Dermis microvascular lymphatic vessel endothelial cell (primary cell): ENCODE measurements at regions not wholly inside any gene's neighbourhood (a gene's known extent, or its start where the extent isn't known, plus 50 kb on each side); places are given as distances from the start of the nearest gene placed in this dataset.
A peak's percentile ranks its signal among the peaks of the same experiment; 100 is the strongest.
"Not testable (repeated sequence)": the region's sequence is repeated elsewhere in the genome, so short reads cannot be mapped to it uniquely, and the experiment has no call there.

ENCODE experiments used
- DNase-seq, 2 donors: peaks; one replicate each; pipeline versions ENCODE4 v3.0.0 to v3.0.0-alpha.2; 2010; ENCODE audit warnings: low read depth in 2 of 2

DNA sequence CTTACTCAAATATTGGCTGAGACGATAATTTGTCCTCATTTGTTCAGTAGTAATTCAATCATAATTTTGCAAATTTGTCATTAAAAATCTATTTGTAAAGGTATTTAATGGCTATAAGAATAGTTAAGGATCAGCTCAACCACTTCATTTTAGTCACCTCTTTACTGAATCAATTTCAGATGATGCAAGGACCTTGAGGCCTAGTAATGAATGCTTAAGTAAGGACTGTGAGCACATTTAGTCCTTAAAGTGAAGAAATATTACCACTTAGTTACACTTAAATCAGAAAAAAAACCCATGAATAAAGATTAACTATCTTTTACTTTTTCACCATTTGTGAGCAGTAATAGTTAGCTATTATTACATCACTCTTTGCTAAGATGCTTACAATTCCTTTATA lies 778.9 kb downstream of the CCDC85A start:
- no peak for DNase-seq

DNA sequence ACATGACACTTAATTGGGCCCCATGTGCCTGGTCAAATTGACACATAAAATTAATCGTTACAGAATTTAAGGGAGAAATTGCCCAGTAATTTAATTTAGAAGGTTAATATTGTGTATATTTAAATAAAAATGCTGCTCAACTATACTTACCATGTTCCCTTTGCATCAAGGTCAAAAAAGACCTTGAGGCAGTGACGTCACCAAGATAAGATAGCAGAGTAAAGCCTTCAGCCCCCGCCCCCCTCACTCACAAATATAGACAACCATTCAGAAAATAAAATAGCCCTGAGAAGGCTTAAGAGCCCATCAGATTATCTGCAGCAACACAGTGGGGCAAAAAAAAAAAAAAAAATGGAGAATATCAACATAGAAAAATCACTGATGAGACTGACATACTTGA lies 785.7 kb downstream of the CCDC85A start:
- no peak for DNase-seq

DNA sequence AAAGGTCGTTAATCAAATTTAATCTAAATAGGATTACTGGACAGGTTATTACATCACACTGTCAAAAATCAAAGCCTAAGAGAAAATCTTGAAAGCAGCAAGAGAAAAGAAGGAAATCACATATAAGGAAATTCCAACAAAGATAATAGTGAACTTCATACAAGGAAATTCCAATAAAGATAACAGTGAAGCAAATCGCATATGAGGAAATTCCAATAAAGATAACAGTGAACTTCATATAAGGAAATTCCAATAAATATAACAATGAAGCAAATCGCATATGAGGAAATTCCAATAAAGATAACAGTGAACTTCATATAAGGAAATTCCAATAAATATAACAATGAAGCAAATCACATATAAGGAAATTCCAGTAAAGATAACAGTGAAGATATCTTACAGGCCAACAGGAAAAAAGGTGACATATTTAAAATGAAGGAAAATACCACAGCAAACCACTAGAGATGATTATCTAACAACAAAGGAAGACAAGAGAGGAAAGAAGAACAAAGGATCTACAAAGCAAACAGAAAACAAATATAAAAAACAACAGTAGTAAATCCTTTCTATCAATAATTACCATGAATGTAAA lies 787.7 kb downstream of the CCDC85A start:
- DNase-seq, result no peak

GRCh38 chr2:56981554-56981953 lies 797.8 kb downstream of the CCDC85A start:
- DNase-seq, result no peak

DNA sequence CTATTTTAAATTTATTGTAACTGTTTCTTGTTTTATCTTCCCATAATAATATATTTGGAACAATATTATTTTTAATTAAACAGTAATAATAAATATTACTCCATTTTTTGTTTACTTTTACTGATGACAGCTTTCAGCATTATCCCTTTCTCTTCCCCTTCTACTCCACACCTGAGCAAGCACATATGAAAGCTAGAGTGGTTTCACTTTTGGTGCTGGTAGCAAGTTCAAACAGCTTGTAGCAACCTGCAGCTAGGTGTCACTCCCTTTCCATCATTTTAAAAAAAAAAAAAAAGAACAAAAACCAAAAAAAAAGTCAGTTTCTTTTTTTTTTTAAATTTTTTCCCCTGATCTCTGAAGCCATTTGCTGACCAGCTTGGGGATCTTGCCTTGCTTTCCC lies 801.8 kb downstream of the CCDC85A start:
- DNase-seq, result no peak

GRCh38 chr2:57022496-57022895 lies 838.7 kb downstream of the CCDC85A start:
- DNase-seq, result no peak

DNA sequence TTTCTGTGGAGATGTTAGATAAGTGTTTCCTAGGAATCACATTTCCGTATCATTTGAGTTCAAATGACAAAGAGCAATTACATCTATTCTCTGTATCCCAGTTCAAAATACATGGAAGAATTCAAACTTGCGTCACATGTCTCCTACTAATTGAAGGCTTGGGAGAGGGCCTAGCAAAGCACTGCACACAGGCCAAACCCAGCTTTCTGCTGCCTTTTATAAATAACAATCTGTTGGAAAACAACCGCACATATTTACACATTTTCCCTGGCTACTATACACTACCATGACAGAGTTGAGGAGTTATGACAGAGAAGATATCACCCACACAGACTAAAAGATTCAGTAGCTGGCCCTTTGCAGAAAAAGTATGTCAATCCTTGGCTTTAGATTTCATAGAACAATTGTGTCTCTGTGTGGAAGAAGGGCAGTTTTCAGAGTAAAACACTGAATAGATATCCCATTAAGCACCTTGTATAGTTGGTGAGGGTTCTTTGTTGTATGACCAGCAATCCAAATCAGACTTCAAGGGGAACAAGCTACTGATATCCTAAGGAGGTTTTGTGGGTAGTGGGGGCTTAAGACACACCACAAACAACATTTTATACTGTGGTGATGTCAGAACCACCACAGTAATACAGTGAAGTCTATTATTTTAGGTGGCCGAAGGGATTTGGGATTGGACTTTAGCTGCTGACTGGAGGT lies 861.3 kb downstream of the CCDC85A start:
- no peak for DNase-seq

- no peak for DNase-seq
These were observed 865.5 kb downstream of the CCDC85A start for GRCh38 chr2:57049273-57049672.

GRCh38 chr2:57050007-57050406 lies 866.2 kb downstream of the CCDC85A start:
- no peak for DNase-seq

DNA sequence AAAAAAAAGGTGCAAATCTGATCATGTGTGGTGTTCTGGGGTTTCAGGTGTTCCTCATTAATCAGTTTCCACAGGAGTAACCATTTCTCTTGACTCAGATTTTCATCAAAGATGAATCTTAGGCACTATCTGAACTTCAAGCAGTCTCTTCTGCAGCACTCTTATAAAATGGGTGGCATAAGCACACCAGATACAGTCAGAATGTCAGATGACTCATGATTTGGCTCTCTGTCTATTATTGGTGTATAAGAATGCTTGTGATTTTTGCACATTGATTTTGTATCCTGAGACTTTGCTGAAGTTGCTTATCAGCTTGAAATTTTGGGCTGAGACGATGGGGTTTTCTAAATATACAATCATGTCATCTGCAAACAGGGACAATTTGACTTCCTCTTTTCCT lies 882.5 kb downstream of the CCDC85A start:
- not testable (repeated sequence) for DNase-seq

- DNase-seq, result no peak
These were observed 891.4 kb downstream of the CCDC85A start for GRCh38 chr2:57075226-57075625.

GRCh38 chr2:57080035-57080434 lies 896.2 kb downstream of the CCDC85A start:
- DNase-seq, result no peak

- DNase-seq, result no peak
These were observed 901.0 kb downstream of the CCDC85A start for GRCh38 chr2:57084697-57085281.

DNA sequence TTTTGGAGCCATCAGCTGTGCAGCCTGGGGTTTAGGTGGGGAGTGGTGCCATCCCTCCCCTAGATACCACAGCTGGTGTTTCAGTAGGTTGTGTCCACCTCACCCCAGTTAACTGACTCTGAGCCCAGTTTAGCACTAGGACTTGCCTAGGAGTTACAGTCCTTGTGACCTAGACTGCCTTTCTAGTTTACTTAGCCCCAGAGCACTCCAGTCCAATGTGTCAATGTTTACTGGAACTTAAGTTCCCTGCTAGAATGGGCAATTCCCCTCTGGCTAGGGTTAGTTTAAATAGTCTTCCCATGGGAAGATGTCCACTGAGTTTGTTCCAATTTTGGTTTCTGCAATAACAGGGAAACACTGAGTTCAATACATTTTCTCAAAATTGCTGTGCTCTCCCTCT lies 909.2 kb downstream of the CCDC85A start:
- no peak for DNase-seq

DNA sequence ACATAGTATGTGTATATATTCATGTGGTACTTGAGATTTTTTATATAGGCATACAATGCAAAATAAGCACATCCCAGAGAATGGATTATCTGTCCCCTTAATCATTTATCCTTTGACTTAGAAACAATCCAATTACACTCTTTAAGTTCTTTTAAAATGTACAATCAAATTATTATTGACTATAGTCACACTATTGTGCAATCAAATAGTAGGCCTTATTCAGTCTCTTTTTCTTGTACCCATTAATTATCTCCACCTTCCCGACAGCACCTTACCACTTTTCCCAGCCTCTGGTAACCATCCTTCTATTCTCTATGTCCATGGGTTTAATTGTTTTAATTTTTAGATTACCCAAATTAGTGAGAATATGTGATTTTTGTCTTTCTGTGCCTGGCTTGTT lies 914.1 kb downstream of the CCDC85A start:
- no peak for DNase-seq

DNA sequence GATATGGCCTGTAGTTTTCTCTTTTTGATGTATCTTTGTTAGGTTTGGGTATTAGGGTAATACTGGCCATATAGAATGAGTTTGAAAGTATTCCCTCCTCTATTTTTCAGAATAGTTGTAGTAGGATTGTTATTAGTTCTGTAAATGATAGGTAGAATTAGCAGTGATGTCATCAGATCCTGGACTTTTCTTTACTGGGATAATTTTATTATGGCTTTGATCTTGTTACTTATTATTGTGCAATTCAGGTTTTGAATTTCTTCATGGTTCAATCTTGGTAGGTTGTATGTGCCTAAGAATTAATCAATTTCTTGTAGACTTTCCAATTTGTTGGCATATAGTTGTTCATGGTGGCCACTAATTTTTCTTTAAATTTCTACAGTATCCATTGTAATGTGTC lies 916.6 kb downstream of the CCDC85A start:
- DNase-seq, result no peak

- no peak for DNase-seq
These were observed 921.9 kb downstream of the CCDC85A start for GRCh38 chr2:57105694-57106093.

GRCh38 chr2:57107353-57107752 lies 923.6 kb downstream of the CCDC85A start:
- DNase-seq, result no peak

GRCh38 chr2:57111531-57111930 lies 927.7 kb downstream of the CCDC85A start:
- DNase-seq, result no peak

GRCh38 chr2:57119141-57119540 lies 927.5 kb upstream of the VRK2 start:
- DNase-seq, result no peak

- DNase-seq, result peak; percentile 2 to 6
These were observed 920.2 kb upstream of the VRK2 start for GRCh38 chr2:57126410-57126809.

GRCh38 chr2:57139179-57139578 lies 907.4 kb upstream of the VRK2 start:
- DNase-seq, result no peak

DNA sequence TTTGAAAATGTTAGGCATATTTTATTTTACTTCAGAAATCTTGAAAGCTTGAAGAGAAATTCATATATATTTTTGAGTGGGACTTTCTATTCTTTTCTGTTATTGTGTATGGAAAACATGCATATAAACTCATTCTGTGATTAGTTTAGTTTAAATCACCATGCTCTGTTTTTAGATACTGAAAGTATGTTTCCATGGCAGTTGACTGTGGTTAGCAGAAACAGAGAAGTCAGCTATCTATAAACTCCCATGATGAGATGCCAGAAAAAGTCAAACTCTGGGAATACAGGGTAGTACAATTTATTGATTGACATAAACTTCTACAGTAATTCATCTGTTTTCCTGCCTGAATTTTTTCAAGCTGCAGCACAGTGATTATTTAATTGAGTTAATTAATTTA lies 905.3 kb upstream of the VRK2 start:
- DNase-seq, result no peak
